ENCODE measurements at regions not wholly inside any gene's neighbourhood (a gene's known extent, or its start where the extent isn't known, plus 50 kb on each side); places are given as distances from the start of the nearest gene placed in this dataset.

- intact Hi-C loops (cut with DNase I, micrococcal nuclease) = no loop called here
- DNase-seq (no peak), ATAC-seq (no peak)
Observed at GRCh38 chr5:153039501-153039900, 451.0 kb upstream of the GRIA1 start.

GRCh38 chr5:153043886-153044285 lies 446.6 kb upstream of the GRIA1 start:
- DNase-seq = no peak
- ATAC-seq = no peak
- intact Hi-C loops (cut with DNase I, micrococcal nuclease) = no loop called here

GRCh38 chr5:153050496-153051179 lies 439.8 kb upstream of the GRIA1 start:
- intact Hi-C loops (cut with DNase I, micrococcal nuclease) = no loop called here
- ATAC-seq = no peak
- no peak for DNase-seq

- intact Hi-C loops (cut with DNase I, micrococcal nuclease) = no loop called here
- no peak for ATAC-seq
Observed at GRCh38 chr5:153066281-153066680, 424.2 kb upstream of the GRIA1 start.

GRCh38 chr5:153067869-153068268 lies 422.6 kb upstream of the GRIA1 start:
- ATAC-seq = no peak
- DNase-seq = no peak
- intact Hi-C loops (cut with DNase I, micrococcal nuclease) = no loop called here

More at GRCh38 chr5:153066281-153066680, 424.2 kb upstream of the GRIA1 start:
- DNase-seq = no peak

- ATAC-seq (no peak), DNase-seq (no peak)
- intact Hi-C loops (cut with DNase I, micrococcal nuclease) = no loop called here
Observed at GRCh38 chr5:153079396-153079795, 411.1 kb upstream of the GRIA1 start.

- no peak for DNase-seq
- no peak for ATAC-seq
- intact Hi-C loops (cut with DNase I, micrococcal nuclease) = no loop called here
Observed at GRCh38 chr5:153080940-153081339, 409.5 kb upstream of the GRIA1 start.

- no peak for DNase-seq
- intact Hi-C loops (cut with DNase I, micrococcal nuclease) = no loop called here
- no peak for ATAC-seq
Observed at GRCh38 chr5:153081385-153081784, 409.1 kb upstream of the GRIA1 start.

GRCh38 chr5:153084511-153084910 lies 406.0 kb upstream of the GRIA1 start:
- DNase-seq = no peak
- intact Hi-C loops (cut with DNase I, micrococcal nuclease) = no loop called here

GRCh38 chr5:153086486-153086885 lies 404.0 kb upstream of the GRIA1 start:
- ATAC-seq (no peak), DNase-seq (no peak)
- intact Hi-C loops (cut with DNase I, micrococcal nuclease) = no loop called here

More at GRCh38 chr5:153084511-153084910, 406.0 kb upstream of the GRIA1 start:
- no peak for ATAC-seq

- ATAC-seq (no peak), DNase-seq (no peak)
- intact Hi-C loops (cut with DNase I, micrococcal nuclease) = no loop called here
Observed at GRCh38 chr5:153088538-153088937, 401.9 kb upstream of the GRIA1 start.

- no peak for ATAC-seq
- intact Hi-C loops (cut with DNase I, micrococcal nuclease) = no loop called here
- DNase-seq = no peak
Observed at GRCh38 chr5:153094333-153094732, 396.1 kb upstream of the GRIA1 start.

- ATAC-seq (no peak), DNase-seq (no peak)
- intact Hi-C loops (cut with DNase I, micrococcal nuclease) = no loop called here
Observed at GRCh38 chr5:153096381-153096780, 394.1 kb upstream of the GRIA1 start.

GRCh38 chr5:153099328-153099727 lies 391.1 kb upstream of the GRIA1 start:
- ATAC-seq = no peak
- intact Hi-C loops (cut with DNase I, micrococcal nuclease) = no loop called here
- DNase-seq = no peak

- no peak for ATAC-seq
- intact Hi-C loops (cut with DNase I, micrococcal nuclease) = no loop called here
- DNase-seq = no peak
Observed at GRCh38 chr5:153101235-153102180, 389.0 kb upstream of the GRIA1 start.

- ATAC-seq = no peak
- DNase-seq = no peak
- intact Hi-C loops (cut with DNase I, micrococcal nuclease) = no loop called here
Observed at GRCh38 chr5:153116916-153117315, 373.6 kb upstream of the GRIA1 start.

- intact Hi-C loops (cut with DNase I, micrococcal nuclease) = no loop called here
- DNase-seq (no peak), ATAC-seq (no peak)
Observed at GRCh38 chr5:153118018-153118417, 372.5 kb upstream of the GRIA1 start.

- intact Hi-C loops (cut with DNase I, micrococcal nuclease) = no loop called here
- DNase-seq (no peak), ATAC-seq (no peak)
Observed at GRCh38 chr5:153122403-153122802, 368.1 kb upstream of the GRIA1 start.

- intact Hi-C loops (cut with DNase I, micrococcal nuclease) = no loop called here
- no peak for ATAC-seq
- DNase-seq = no peak
Observed at GRCh38 chr5:153130296-153130695, 360.2 kb upstream of the GRIA1 start.

GRCh38 chr5:153135411-153135810 lies 355.1 kb upstream of the GRIA1 start:
- ATAC-seq = no peak
- intact Hi-C loops (cut with DNase I, micrococcal nuclease) = no loop called here
- no peak for DNase-seq

Measured in left colon (tissue), 2 donors.